Fibroblast of pulmonary artery (primary cell): ENCODE measurements at regions not wholly inside any gene's neighbourhood (a gene's known extent, or its start where the extent isn't known, plus 50 kb on each side); places are given as distances from the start of the nearest gene placed in this dataset.
A peak's percentile ranks its signal among the peaks of the same experiment; 100 is the strongest.

Experiments used
- DNase-seq: peaks from one replicate; pipeline ENCODE4 v3.0.0-alpha.2; 2010; ENCODE audit warnings: low read depth
- H3K4me3 ChIP-seq: replicated peaks from 2 replicates; pipeline ENCODE4 v1.5.1; 2011; ENCODE audit warnings: low read depth, mild to moderate bottlenecking, control low read depth, low read length, moderate library complexity
- CTCF ChIP-seq: IDR thresholded peaks from 2 replicates; pipeline ENCODE4 v1.5.1; 2011; ENCODE audit warnings: mild to moderate bottlenecking, control low read depth, low read length, inconsistent platforms; ENCODE audit errors: missing control alignments

DNA sequence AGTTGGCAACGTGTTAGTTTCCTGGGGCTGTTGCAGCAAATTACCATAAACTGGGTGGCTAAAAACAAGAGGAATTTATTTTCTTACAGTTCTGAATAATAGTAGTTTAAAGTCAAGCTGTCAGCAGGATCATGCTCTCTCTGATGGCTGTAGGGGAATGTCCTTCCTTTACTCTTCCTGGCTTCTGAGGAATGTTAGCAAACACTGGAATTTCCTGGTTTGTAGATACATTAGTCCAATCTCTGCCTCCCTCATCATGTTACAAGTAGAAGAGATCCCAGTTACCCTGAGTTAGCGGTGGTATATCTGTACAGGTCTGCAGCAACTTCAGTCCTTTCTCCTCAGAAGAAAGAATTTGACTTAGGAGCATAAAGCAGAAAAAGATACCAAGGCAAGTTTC, 2249.1 kb downstream of the NCAM2 start:
- no peak for TF ChIP-seq CTCF
- no peak overlapping the region for H3K4me3 ChIP-seq
- peak; percentile 18 for DNase-seq

DNA sequence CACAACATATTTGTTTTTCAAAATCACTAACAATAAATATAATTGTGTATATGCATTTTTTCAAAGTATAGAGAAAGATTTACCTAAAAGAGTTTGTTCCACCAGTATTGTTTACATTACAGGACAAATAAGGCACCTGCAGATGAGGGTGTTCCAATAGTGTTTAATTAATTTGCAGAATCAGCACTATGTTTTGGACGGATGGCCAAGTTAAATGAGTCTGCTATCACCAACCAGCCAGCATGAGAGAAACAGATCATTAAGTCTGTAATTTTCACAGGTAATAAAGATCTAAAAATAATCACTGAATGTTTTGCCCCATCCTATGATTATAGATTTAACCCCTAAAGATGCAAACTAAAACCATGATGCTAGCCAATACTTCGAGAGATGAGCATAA, 2247.0 kb downstream of the NCAM2 start:
- DNase-seq = no peak
- H3K4me3 ChIP-seq = no peak overlapping the region
- no peak for TF ChIP-seq CTCF

DNA sequence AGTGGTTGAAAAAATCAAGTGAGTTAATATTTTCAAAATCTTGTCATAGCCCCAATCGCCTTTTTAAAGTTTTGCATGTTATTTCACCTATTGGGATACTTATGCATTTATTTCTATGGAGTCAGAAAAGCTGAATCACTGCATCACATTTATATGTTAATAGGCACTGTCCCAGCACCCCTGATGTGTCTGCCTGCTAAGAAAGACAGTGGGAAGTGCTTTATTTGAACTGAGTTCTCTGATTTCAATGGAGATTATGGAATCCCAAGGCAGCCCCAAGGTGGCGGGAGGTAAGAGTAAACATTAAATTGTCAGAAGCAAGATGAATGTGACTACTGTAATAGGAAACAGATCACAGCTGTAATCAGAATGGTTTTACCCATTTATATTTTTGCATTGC, 2225.7 kb downstream of the NCAM2 start:
- no peak for TF ChIP-seq CTCF
- DNase-seq = no peak
- H3K4me3 ChIP-seq = no peak overlapping the region

DNA sequence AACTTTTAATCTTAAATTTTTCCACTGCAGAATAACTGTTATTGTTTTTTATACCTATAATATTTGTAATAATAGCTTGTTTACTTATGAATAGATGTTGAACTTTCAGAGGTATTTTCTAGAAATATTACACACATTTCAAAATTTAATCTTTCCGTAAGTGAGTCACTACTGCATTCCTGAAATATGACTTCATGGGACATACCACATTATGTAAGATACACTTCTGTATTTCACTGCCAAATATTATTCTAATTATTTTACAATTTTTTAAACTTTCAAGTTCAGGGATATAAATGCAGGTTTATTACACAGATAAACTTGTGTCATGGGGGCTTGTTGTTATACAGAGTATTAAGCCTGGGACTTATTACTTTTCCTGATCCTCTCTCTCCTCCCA, 2220.5 kb downstream of the NCAM2 start:
- peak; percentile 17 for DNase-seq
- no peak for TF ChIP-seq CTCF
- no peak overlapping the region for H3K4me3 ChIP-seq

DNA sequence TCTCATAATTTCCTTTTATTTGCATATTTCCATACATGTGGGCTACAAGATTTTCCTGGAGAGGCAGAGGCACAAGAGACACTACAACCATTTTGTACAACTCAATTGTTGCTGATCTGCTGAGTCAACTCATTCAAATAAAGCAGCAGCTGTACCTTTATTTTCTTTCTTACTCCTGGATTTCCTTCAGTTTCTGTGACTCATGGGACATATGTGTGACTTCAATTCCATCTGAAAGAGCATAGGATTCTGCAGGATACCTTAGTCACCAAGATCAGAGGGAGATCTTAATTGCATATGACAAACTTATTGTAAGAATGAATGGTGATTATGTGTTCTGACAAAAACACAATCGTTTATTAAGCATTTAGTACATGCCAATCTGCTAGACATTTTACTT, 2219.4 kb downstream of the NCAM2 start:
- no peak for DNase-seq
- H3K4me3 ChIP-seq = no peak overlapping the region
- TF ChIP-seq CTCF = no peak

DNA sequence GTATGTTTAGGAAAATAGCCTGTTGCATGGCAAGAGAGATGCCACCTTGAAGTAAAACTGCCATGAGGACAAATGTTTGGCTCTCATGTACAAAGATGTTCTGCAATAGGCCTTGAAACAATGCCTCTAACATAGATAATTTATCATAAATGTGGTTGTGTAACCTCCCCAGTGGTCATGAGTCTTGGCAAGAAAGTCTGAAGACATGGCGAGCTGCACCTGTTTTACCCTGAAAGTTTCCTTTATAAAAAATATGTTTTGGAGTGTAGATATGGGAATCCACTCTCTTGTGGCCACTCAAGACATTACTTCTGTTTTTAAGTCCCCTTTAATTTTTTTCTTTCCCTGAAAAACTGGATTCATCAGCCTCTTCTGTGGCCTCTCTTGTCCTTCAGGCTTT, 2217.1 kb downstream of the NCAM2 start:
- TF ChIP-seq CTCF = no peak
- H3K4me3 ChIP-seq = no peak overlapping the region
- DNase-seq = no peak
